AG10803 (cell line): ENCODE measurements at regions not wholly inside any gene's neighbourhood (a gene's known extent, or its start where the extent isn't known, plus 50 kb on each side); places are given as distances from the start of the nearest gene placed in this dataset.

Experiments used
- DNase-seq: peaks from one replicate; pipeline ENCODE4 v3.0.0; 2010; ENCODE audit warnings: low read depth
- H3K4me3 ChIP-seq: 2 replicates; pipeline ENCODE4 v1.5.1; 2011; ENCODE audit warnings: mild to moderate bottlenecking, low read length, control low read depth
- CTCF ChIP-seq: conservative IDR thresholded peaks from 2 replicates; pipeline ENCODE4 v1.5.1; 2011; ENCODE audit warnings: mild to moderate bottlenecking, low read length, control low read depth, inconsistent platforms

DNA sequence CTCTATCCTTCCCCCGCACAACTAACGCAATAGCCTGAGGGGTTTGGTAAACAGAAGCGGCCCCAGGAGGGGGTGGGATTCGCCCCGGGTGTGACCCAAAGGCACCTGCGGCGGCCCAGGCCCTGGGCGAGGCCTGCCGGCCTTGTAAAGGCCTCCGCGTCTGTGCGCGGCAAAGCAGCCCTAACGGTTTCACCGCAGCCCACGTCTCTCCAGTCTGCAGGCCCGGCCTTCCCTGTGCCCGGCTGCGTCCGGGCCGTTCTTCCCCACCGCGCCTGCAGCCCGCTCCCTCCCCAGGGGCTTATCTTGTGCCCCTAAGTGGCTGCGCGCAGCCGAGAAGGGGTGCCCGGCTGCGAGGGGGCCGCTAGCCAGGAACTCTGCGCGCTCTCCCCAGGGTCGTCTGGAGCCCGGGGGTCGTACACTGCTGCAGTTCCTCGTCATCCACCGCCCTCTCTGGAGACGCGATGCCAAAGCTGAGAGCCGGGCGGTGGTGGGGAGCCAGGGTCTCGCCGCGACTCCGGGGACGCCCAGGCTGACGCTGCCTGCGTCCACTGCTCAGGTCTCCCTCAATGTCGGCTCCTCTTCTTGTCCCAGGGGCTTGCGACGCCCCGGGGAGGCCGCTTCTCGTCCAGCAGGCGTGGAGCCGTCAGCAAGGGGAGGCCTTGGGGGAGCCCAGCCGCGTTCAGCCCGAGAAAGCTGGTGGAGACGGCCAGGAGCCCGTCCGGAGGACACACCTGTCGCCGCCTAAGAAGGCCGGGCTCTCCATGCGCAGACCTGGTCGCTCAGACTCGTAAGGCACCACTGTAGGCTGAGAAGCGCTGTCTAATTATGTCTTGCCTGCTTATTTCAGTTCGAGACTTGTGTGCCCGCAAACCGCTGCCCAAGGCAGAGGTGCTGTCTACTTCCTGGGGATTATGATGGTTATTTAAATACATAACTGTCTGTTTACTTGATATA, 132.3 kb downstream of the SPAG6 start:
- DNase-seq: no peak
- TF ChIP-seq CTCF: no peak
- H3K4me3 ChIP-seq: no peak overlapping the region

GRCh38 chr10:22478555-22479334, 133.4 kb downstream of the SPAG6 start:
- no peak overlapping the region for H3K4me3 ChIP-seq
- no peak for TF ChIP-seq CTCF
- DNase-seq: no peak

DNA sequence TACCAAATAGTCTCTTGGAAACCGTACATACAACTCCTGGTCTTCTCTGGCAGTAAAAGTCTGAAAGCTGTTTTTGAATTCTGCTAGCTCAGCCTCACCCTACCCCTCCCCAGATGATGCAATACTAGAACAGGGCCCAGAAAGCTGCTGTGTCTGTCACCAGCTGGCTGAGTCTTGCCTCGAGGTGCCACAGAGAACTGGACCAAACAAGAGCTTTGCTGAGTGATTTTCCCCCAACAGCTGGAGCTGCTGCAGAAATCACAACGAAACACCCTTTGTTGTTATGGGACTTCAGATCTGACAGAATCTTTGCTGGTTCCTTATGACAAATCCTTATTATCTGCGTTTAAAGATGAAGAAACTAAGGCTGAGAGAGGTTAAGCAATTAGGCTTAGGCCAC, 134.1 kb downstream of the SPAG6 start:
- H3K4me3 ChIP-seq: no peak overlapping the region
- TF ChIP-seq CTCF: no peak
- peak; percentile 25 for DNase-seq

- H3K4me3 ChIP-seq: no peak overlapping the region
- no peak for DNase-seq
- no peak for TF ChIP-seq CTCF
Measured at GRCh38 chr10:22481106-22481505, 135.8 kb downstream of the SPAG6 start.

- TF ChIP-seq CTCF: no peak
- no peak overlapping the region for H3K4me3 ChIP-seq
- DNase-seq: peak; percentile 17
Measured at GRCh38 chr10:22481687-22482539, 136.6 kb downstream of the SPAG6 start.

- no peak for DNase-seq
- no peak overlapping the region for H3K4me3 ChIP-seq
- TF ChIP-seq CTCF: no peak
Measured at GRCh38 chr10:22483132-22483531, 137.8 kb downstream of the SPAG6 start.
